WTC11 (cell line): ENCODE measurements at regions not wholly inside any gene's neighbourhood (a gene's known extent, or its start where the extent isn't known, plus 50 kb on each side); places are given as distances from the start of the nearest gene placed in this dataset.

ENCODE experiments used
- ATAC-seq: fragments of 200-7000 bp; cut with Tn5 transposase; 2 replicates; pipeline ENCODE4 v1.10.0; 2021; ENCODE audit warnings: mild to moderate bottlenecking, moderate library complexity
- CTCF ChIA-PET: fragments of 300-600 bp; sonication (Branson Sonifier 250); formaldehyde crosslinking; loops from one replicate; lab custom pipeline; 2021; ENCODE audit warnings: antibody characterized with exemption; lab: Charles Lee
- POLR2A ChIA-PET: fragments of 350-600 bp; sonication (Branson Sonifier 250); formaldehyde crosslinking; loops from one replicate; lab custom pipeline; 2021; ENCODE audit warnings: antibody characterized with exemption; lab: Charles Lee
- DNase-seq: peaks from one replicate; pipeline ENCODE4 v3.0.0; 2021; ENCODE audit warnings: low spot score
- H3K27ac Mint-ChIP-seq: 2 replicates; pipeline ENCODE4 v1.8.0; 2021; ENCODE audit warnings: mixed read lengths
- H3K27me3 Mint-ChIP-seq: 2 replicates; pipeline ENCODE4 v1.8.0; 2021; ENCODE audit warnings: low read depth, mild to moderate bottlenecking, moderate library complexity, mixed read lengths
- H3K36me3 Mint-ChIP-seq: 2 replicates; pipeline ENCODE4 v1.8.0; 2021; ENCODE audit warnings: mixed read lengths
- H3K4me1 Mint-ChIP-seq: 2 replicates; pipeline ENCODE4 v1.8.0; 2022; ENCODE audit warnings: mixed read lengths
- H3K4me3 Mint-ChIP-seq: 2 replicates; pipeline ENCODE4 v1.8.0; 2021; ENCODE audit warnings: mild to moderate bottlenecking, moderate library complexity, mixed read lengths
- H3K9me3 Mint-ChIP-seq: 2 replicates; pipeline ENCODE4 v1.8.0; 2021; ENCODE audit warnings: mixed read lengths
- GABPB1 ChIP-seq: sonication (generic); formaldehyde crosslinking; IDR thresholded peaks from 2 replicates; pipeline ENCODE4 v1.8.1; 2023; ENCODE audit warnings: mild to moderate bottlenecking, missing genetic modification reagents
- GTF2I ChIP-seq: fragments of 250-450 bp; sonication (Bioruptor Pico); conservative IDR thresholded peaks from 2 replicates; pipeline ENCODE4 v1.4.0; 2021; ENCODE audit warnings: mild to moderate bottlenecking
- MXD4 ChIP-seq: fragments of 250-450 bp; sonication (Bioruptor Pico); IDR thresholded peaks from 2 replicates; pipeline ENCODE4 v1.8.0; 2021; ENCODE audit warnings: mild to moderate bottlenecking, moderate library complexity, borderline replicate concordance
- MYBL2 ChIP-seq: sonication (generic); formaldehyde crosslinking; IDR thresholded peaks from 2 replicates; pipeline ENCODE4 v1.8.1; 2023; ENCODE audit warnings: mild to moderate bottlenecking, moderate library complexity, missing genetic modification reagents
- NR2C2 ChIP-seq: sonication (generic); formaldehyde crosslinking; IDR thresholded peaks from 2 replicates; pipeline ENCODE4 v1.8.0; 2022; ENCODE audit warnings: mild to moderate bottlenecking, missing genetic modification reagents
- SOX15 ChIP-seq: fragments of 250-450 bp; sonication (Bioruptor Pico); IDR thresholded peaks from 2 replicates; pipeline ENCODE4 v1.9.0; 2021; ENCODE audit warnings: mild to moderate bottlenecking
- TCF7 ChIP-seq: sonication (generic); formaldehyde crosslinking; IDR thresholded peaks from 2 replicates; pipeline ENCODE4 v1.8.0; 2022; ENCODE audit warnings: mild to moderate bottlenecking, low read depth, missing genetic modification reagents, moderate library complexity
- TP53 ChIP-seq: sonication (generic); formaldehyde crosslinking; IDR thresholded peaks from 2 replicates; pipeline ENCODE4 v1.8.1; 2023; ENCODE audit warnings: mild to moderate bottlenecking, missing genetic modification reagents
- ZNF219 ChIP-seq: sonication (generic); formaldehyde crosslinking; IDR thresholded peaks from 2 replicates; pipeline ENCODE4 v1.8.0; 2023; ENCODE audit warnings: missing genetic modification reagents, mild to moderate bottlenecking, borderline replicate concordance
- ZNF317 ChIP-seq: sonication (generic); formaldehyde crosslinking; IDR thresholded peaks from 2 replicates; pipeline ENCODE4 v1.8.1; 2023; ENCODE audit warnings: low read depth, mild to moderate bottlenecking, moderate library complexity, missing genetic modification reagents, borderline replicate concordance
- ZNF416 ChIP-seq: fragments of 250-450 bp; sonication (Bioruptor Pico); IDR thresholded peaks from 2 replicates; pipeline ENCODE4 v1.9.0; 2021; ENCODE audit warnings: mild to moderate bottlenecking, inconsistent platforms
- TF ChIP-seq, protein P1 (sequence below): sonication (generic); formaldehyde crosslinking; conservative IDR thresholded peaks from 2 replicates; pipeline ENCODE4 v1.8.1; 2022; ENCODE audit warnings: mild to moderate bottlenecking, missing genetic modification reagents
- TF ChIP-seq, protein P2 (sequence below): sonication (generic); formaldehyde crosslinking; IDR thresholded peaks from 2 replicates; pipeline ENCODE4 v1.8.1; 2023; ENCODE audit warnings: mild to moderate bottlenecking, missing genetic modification reagents, borderline replicate concordance
- TF ChIP-seq, protein P3 (sequence below): sonication (generic); formaldehyde crosslinking; IDR thresholded peaks from 2 replicates; pipeline ENCODE4 v1.8.0; 2022; ENCODE audit warnings: mild to moderate bottlenecking, missing genetic modification reagents
- TF ChIP-seq, protein P4 (sequence below): sonication (generic); formaldehyde crosslinking; IDR thresholded peaks from 2 replicates; pipeline ENCODE4 v1.8.0; 2022; ENCODE audit warnings: missing genetic modification reagents

DNA sequence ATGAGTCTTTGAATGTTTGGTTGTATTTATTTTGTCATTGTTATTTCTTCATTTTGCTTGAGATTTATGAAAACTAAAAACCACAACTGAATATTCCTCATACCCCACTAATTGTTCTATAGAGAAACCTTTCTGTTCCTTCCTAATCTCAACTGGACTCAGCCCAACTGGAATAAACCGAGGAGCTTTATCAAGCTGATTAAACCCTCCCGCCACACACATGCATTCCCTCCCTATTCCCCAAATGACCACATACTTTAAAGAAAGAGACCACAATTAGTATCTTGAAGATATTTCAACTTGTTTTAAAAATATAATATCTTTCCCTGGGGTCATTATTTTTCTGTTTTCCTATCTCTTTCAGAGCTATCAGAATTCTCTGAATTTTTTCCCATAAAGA lies 107.5 kb downstream of the OSR1 start:
- no peaks in the 10 kb centered on the region for H3K27me3 Mint-ChIP-seq
- POLR2A ChIA-PET = interaction anchor here (0.5 kb wide), 1 partner anchor 45 kb away, joined by 3 read pairs; no protein-coding TSS in a partner anchor
- H3K4me1 Mint-ChIP-seq = peaks cover 12% of the 10 kb centered on the region
- peaks cover 3% of the 10 kb centered on the region; the same call in 1 of the 2 replicates for H3K36me3 Mint-ChIP-seq
- peaks cover 5% of the 10 kb centered on the region; the same call in 1 of the 2 replicates for H3K9me3 Mint-ChIP-seq
- no peak for TF ChIP-seq TP53 (CRISPR knock-in tag)
- TF ChIP-seq, protein P1, sequence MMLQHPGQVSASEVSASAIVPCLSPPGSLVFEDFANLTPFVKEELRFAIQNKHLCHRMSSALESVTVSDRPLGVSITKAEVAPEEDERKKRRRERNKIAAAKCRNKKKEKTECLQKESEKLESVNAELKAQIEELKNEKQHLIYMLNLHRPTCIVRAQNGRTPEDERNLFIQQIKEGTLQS (CRISPR knock-in tag) = no peak
- ATAC-seq (no peak), DNase-seq (no peak)
- CTCF ChIA-PET = no interaction called here
- no peak overlapping the region for H3K4me3 Mint-ChIP-seq
- no peak overlapping the region for H3K27ac Mint-ChIP-seq

DNA sequence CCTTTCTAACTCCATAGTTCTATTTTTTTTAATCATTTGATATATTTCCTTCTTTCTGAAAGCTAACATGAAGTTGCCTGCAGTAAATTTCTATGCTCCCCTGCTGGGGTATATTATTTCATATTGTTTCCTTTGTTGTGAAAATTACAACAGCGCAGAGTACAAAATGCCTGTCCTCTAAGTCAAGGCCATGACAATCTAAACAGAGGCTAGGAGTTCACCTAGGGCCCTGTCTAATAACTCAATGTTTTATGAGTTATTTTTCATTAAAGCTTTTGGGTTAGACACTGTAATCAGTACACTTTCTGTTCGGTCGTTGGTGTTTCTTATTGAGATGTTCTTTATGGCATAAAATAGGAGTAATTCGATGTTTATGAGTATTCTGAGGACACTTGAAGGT lies 111.2 kb downstream of the OSR1 start:
- DNase-seq (no peak), ATAC-seq (no peak)
- H3K9me3 Mint-ChIP-seq = no peaks in the 10 kb centered on the region
- no peaks in the 10 kb centered on the region for H3K36me3 Mint-ChIP-seq
- POLR2A ChIA-PET = no interaction called here
- TF ChIP-seq ZNF317 (CRISPR knock-in tag) = no peak
- no peak for TF ChIP-seq ZNF219 (CRISPR knock-in tag)
- TF ChIP-seq, protein P2, sequence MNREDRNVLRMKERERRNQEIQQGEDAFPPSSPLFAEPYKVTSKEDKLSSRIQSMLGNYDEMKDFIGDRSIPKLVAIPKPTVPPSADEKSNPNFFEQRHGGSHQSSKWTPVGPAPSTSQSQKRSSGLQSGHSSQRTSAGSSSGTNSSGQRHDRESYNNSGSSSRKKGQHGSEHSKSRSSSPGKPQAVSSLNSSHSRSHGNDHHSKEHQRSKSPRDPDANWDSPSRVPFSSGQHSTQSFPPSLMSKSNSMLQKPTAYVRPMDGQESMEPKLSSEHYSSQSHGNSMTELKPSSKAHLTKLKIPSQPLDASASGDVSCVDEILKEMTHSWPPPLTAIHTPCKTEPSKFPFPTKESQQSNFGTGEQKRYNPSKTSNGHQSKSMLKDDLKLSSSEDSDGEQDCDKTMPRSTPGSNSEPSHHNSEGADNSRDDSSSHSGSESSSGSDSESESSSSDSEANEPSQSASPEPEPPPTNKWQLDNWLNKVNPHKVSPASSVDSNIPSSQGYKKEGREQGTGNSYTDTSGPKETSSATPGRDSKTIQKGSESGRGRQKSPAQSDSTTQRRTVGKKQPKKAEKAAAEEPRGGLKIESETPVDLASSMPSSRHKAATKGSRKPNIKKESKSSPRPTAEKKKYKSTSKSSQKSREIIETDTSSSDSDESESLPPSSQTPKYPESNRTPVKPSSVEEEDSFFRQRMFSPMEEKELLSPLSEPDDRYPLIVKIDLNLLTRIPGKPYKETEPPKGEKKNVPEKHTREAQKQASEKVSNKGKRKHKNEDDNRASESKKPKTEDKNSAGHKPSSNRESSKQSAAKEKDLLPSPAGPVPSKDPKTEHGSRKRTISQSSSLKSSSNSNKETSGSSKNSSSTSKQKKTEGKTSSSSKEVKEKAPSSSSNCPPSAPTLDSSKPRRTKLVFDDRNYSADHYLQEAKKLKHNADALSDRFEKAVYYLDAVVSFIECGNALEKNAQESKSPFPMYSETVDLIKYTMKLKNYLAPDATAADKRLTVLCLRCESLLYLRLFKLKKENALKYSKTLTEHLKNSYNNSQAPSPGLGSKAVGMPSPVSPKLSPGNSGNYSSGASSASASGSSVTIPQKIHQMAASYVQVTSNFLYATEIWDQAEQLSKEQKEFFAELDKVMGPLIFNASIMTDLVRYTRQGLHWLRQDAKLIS (CRISPR knock-in tag) = no peak
- TF ChIP-seq, protein P3, sequence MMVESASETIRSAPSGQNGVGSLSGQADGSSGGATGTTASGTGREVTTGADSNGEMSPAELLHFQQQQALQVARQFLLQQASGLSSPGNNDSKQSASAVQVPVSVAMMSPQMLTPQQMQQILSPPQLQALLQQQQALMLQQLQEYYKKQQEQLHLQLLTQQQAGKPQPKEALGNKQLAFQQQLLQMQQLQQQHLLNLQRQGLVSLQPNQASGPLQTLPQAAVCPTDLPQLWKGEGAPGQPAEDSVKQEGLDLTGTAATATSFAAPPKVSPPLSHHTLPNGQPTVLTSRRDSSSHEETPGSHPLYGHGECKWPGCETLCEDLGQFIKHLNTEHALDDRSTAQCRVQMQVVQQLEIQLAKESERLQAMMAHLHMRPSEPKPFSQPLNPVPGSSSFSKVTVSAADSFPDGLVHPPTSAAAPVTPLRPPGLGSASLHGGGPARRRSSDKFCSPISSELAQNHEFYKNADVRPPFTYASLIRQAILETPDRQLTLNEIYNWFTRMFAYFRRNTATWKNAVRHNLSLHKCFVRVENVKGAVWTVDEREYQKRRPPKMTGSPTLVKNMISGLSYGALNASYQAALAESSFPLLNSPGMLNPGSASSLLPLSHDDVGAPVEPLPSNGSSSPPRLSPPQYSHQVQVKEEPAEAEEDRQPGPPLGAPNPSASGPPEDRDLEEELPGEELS = no peak
- TF ChIP-seq MXD4 = no peak
- TF ChIP-seq MYBL2 (CRISPR knock-in tag) = no peak
- no peak for TF ChIP-seq SOX15
- no peak for TF ChIP-seq ZNF416
- TF ChIP-seq GTF2I (CRISPR knock-in tag) = no peak
- TF ChIP-seq TCF7 = no peak
- TF ChIP-seq, protein P4, sequence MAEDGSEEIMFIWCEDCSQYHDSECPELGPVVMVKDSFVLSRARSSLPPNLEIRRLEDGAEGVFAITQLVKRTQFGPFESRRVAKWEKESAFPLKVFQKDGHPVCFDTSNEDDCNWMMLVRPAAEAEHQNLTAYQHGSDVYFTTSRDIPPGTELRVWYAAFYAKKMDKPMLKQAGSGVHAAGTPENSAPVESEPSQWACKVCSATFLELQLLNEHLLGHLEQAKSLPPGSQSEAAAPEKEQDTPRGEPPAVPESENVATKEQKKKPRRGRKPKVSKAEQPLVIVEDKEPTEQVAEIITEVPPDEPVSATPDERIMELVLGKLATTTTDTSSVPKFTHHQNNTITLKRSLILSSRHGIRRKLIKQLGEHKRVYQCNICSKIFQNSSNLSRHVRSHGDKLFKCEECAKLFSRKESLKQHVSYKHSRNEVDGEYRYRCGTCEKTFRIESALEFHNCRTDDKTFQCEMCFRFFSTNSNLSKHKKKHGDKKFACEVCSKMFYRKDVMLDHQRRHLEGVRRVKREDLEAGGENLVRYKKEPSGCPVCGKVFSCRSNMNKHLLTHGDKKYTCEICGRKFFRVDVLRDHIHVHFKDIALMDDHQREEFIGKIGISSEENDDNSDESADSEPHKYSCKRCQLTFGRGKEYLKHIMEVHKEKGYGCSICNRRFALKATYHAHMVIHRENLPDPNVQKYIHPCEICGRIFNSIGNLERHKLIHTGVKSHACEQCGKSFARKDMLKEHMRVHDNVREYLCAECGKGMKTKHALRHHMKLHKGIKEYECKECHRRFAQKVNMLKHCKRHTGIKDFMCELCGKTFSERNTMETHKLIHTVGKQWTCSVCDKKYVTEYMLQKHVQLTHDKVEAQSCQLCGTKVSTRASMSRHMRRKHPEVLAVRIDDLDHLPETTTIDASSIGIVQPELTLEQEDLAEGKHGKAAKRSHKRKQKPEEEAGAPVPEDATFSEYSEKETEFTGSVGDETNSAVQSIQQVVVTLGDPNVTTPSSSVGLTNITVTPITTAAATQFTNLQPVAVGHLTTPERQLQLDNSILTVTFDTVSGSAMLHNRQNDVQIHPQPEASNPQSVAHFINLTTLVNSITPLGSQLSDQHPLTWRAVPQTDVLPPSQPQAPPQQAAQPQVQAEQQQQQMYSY = no peak
- no peak for TF ChIP-seq GABPB1 (CRISPR knock-in tag)
- TF ChIP-seq NR2C2 = no peak
- H3K4me3 Mint-ChIP-seq = no peak overlapping the region
- CTCF ChIA-PET = no interaction called here
- peaks cover 12% of the 10 kb centered on the region for H3K4me1 Mint-ChIP-seq
- no peak overlapping the region for H3K27ac Mint-ChIP-seq
- no peaks in the 10 kb centered on the region for H3K27me3 Mint-ChIP-seq
